Osteocyte (in vitro differentiated cells): ENCODE measurements at regions not wholly inside any gene's neighbourhood (a gene's known extent, or its start where the extent isn't known, plus 50 kb on each side); places are given as distances from the start of the nearest gene placed in this dataset.

ENCODE experiments used
- DNase-seq: peaks from one replicate; pipeline ENCODE4 v3.0.0; 2021; ENCODE audit warnings: mixed read lengths; ENCODE audit not compliant: unreplicated experiment; ENCODE audit errors: extremely low spot score
- H3K27ac Mint-ChIP-seq: one replicate; pipeline ENCODE4 v1.8.0; 2021; ENCODE audit warnings: mild to moderate bottlenecking, mixed read lengths; ENCODE audit not compliant: unreplicated experiment
- H3K27me3 Mint-ChIP-seq: one replicate; pipeline ENCODE4 v1.8.0; 2021; ENCODE audit warnings: mixed read lengths; ENCODE audit not compliant: unreplicated experiment
- H3K36me3 Mint-ChIP-seq: one replicate; pipeline ENCODE4 v1.8.0; 2021; ENCODE audit warnings: mixed read lengths; ENCODE audit not compliant: unreplicated experiment
- H3K4me1 Mint-ChIP-seq: one replicate; pipeline ENCODE4 v1.8.0; 2021; ENCODE audit warnings: mixed read lengths; ENCODE audit not compliant: unreplicated experiment
- H3K4me3 Mint-ChIP-seq: one replicate; pipeline ENCODE4 v1.8.0; 2021; ENCODE audit warnings: mild to moderate bottlenecking, moderate library complexity, mixed read lengths; ENCODE audit not compliant: unreplicated experiment
- H3K9me3 Mint-ChIP-seq: one replicate; pipeline ENCODE4 v1.8.0; 2021; ENCODE audit warnings: mixed read lengths; ENCODE audit not compliant: unreplicated experiment
- TF ChIP-seq, protein P1 (sequence below): fragments of 200-600 bp; sonication (generic); IDR thresholded peaks from 2 replicates; pipeline ENCODE4 v1.5.0; 2021; ENCODE audit warnings: antibody characterized with exemption, mild to moderate bottlenecking, moderate library complexity

- TF ChIP-seq, protein P1, sequence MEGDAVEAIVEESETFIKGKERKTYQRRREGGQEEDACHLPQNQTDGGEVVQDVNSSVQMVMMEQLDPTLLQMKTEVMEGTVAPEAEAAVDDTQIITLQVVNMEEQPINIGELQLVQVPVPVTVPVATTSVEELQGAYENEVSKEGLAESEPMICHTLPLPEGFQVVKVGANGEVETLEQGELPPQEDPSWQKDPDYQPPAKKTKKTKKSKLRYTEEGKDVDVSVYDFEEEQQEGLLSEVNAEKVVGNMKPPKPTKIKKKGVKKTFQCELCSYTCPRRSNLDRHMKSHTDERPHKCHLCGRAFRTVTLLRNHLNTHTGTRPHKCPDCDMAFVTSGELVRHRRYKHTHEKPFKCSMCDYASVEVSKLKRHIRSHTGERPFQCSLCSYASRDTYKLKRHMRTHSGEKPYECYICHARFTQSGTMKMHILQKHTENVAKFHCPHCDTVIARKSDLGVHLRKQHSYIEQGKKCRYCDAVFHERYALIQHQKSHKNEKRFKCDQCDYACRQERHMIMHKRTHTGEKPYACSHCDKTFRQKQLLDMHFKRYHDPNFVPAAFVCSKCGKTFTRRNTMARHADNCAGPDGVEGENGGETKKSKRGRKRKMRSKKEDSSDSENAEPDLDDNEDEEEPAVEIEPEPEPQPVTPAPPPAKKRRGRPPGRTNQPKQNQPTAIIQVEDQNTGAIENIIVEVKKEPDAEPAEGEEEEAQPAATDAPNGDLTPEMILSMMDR, result no peak
- no peaks in the 10 kb centered on the region for H3K9me3 Mint-ChIP-seq
- H3K36me3 Mint-ChIP-seq, result no peaks in the 10 kb centered on the region
- no peak for DNase-seq
- H3K4me3 Mint-ChIP-seq, result no peak overlapping the region
- no peaks in the 10 kb centered on the region for H3K4me1 Mint-ChIP-seq
- H3K27ac Mint-ChIP-seq, result no peak overlapping the region
- no peaks in the 10 kb centered on the region for H3K27me3 Mint-ChIP-seq
These were observed 75.6 kb upstream of the SOX3 start for GRCh38 chrX:140580478-140580877.

- Mint-ChIP-seq H3K4me3 (no peak overlapping the region), H3K36me3 (no peaks in the 10 kb centered on the region), H3K27ac (no peak overlapping the region), H3K4me1 (no peaks in the 10 kb centered on the region), H3K27me3 (no peaks in the 10 kb centered on the region), H3K9me3 (no peaks in the 10 kb centered on the region)
- TF ChIP-seq, protein P1, result peak; percentile 67
- DNase-seq, result no peak
These were observed 67.9 kb upstream of the SOX3 start for GRCh38 chrX:140572724-140573123.

GRCh38 chrX:140563893-140564292 lies 59.0 kb upstream of the SOX3 start:
- H3K4me3 Mint-ChIP-seq, result no peak overlapping the region
- no peaks in the 10 kb centered on the region for H3K27me3 Mint-ChIP-seq
- TF ChIP-seq, protein P1, result no peak
- H3K27ac Mint-ChIP-seq, result no peak overlapping the region
- H3K4me1 Mint-ChIP-seq, result no peaks in the 10 kb centered on the region
- peaks cover 7% of the 10 kb centered on the region for H3K9me3 Mint-ChIP-seq
- DNase-seq, result no peak
- no peaks in the 10 kb centered on the region for H3K36me3 Mint-ChIP-seq
